HG03196 (cell line): ENCODE measurements at regions not wholly inside any gene's neighbourhood (a gene's known extent, or its start where the extent isn't known, plus 50 kb on each side); places are given as distances from the start of the nearest gene placed in this dataset.
"Not testable (repeated sequence)": the region's sequence is repeated elsewhere in the genome, so short reads cannot be mapped to it uniquely, and the experiment has no call there.

Source experiments
- ATAC-seq: cut with Tn5 transposase; IDR thresholded peaks from one replicate; pipeline ENCODE4 v1.9.1; 2021; ENCODE audit not compliant: unreplicated experiment

DNA sequence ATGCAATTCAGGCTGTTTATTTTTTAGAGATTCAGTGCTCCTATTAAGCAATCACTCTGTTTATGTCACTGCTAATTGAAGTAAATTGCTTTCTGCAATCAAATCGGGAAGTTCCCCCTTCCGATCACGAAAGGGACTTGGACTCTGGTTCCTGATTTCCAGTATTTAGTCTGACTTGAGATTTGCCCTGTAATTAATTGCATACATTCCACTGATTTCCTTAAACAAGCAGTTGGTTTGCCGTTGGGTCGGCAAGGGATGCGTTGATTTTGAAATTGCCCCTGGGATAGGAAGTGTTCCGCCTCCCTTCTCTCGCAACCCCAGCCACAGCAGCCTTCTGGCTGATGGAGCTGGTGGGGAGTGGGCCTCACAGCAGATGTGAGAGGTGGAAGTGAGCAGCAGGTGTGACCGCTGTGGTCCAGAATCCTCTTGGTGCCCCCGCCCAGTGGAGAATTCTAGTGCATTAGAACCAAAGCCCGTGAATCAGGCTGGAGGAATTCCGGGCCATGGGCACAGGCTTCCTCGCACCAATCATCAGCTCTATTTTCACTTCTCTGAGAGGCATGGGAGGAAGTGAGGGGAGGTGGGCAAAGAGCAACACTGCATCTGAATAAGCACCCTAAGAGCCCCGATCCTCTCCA lies 102.5 kb downstream of the SPRY4 start:
- ATAC-seq = no peak

DNA sequence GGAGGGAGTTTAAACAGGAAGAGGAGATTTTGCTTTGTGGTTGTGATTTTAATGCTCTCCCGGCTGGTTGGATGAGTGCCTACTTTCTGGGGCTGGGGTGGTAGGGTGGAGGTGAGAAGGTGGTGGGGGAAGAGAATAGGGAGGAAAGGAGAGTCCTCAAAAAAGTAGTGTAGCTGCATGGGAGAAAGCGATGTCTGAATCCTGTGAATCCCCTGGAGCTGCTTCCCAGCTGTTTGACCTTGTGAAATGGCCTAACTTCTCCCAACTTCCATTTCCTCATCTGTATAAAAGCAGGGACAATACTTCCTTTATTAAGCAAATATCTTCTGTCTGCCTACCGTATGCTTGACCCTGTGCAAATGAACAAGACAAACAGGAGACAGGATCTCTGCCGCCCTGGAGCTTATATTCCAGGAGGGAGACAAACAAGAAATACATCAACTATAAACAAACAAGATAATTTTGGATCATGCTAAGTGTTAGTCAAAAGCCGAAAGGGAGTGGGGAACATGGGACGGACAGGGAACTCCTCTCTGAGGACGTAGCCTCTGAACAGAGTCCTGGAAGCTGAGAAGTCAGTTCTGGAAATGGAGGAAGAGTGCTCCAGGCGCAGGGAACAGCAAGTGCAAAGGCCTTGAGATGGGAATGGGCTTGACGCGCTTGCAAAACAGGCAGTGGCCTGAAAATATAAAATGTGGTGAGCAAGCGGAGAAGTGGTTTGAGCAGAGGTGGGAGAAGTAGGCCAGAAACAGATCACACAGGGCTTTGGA lies 103.5 kb downstream of the SPRY4 start:
- ATAC-seq = no peak

GRCh38 chr5:142219146-142219545 lies 105.7 kb downstream of the SPRY4 start:
- no peak for ATAC-seq

DNA sequence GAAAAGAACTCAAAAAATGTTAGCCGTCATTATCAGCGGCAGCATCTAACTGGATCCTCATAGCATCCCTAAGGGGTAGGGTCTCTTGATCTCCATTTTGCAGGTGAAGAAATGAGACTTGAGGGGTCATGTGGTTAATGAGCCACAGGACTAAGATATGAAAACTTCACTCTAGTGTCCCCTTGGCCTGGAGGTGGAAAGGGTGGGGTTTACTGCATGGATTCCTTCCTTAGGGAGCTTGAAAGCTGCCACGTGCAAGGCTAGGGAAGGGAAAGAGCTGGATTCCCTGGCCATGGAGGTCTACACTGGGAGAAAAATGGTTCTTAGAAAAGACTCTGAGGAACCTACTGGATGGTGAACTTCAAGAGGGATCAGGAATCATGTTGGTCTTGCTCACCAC lies 107.9 kb downstream of the SPRY4 start:
- no peak for ATAC-seq

GRCh38 chr5:142215915-142216681 lies 107.5 kb downstream of the NDFIP1 start:
- ATAC-seq = no peak

- ATAC-seq = no peak
Measured at GRCh38 chr5:142213077-142213476, 104.5 kb downstream of the NDFIP1 start.

DNA sequence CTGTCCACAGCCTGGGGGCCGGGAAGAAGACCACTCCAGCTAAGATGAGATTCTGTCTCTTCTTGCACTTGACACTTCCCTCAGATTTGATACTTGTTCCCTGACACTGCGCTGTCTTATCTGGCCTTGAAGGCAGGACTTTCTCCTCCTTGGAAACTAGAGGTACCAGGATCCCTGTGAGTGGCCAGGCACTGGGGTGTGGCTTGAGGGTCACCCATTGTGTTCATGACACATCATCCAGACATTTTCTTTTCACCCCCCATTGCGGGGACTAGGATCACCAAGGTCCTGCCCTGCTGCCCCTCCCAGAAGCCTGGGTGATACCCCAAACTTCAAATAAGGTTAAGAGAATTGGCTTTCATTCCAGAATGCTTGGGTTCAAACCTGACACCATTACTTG lies 103.3 kb downstream of the NDFIP1 start:
- no peak for ATAC-seq

GRCh38 chr5:142210864-142211412 lies 102.4 kb downstream of the NDFIP1 start:
- ATAC-seq = no peak

GRCh38 chr5:142210011-142210410 lies 101.4 kb downstream of the NDFIP1 start:
- no peak for ATAC-seq

DNA sequence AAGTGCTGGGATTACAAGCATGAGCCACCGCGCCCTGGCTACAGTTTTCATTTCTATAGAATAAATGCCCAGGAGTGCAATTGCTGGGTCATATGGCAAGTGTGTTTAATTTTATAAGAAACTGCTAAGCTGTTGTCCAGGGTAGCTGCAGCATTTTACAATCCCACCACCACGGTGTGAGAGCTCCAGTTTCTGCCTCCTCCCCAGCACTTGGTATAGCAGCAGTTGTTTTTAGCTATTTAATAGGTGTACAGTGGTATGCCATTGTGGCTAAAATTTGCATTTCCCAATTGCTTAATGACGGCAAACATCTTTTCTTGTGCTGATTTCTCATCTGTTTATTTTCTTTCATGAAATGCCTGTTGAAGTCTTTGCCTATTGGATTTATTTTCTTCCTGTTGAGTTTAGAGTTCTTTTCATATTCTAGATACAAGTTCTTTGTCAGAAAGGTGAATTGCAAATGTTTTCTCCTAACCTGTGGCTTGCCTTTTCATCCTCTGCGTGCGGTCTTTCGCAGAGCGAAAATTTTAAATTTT lies 100.3 kb downstream of the NDFIP1 start:
- ATAC-seq = no peak

DNA sequence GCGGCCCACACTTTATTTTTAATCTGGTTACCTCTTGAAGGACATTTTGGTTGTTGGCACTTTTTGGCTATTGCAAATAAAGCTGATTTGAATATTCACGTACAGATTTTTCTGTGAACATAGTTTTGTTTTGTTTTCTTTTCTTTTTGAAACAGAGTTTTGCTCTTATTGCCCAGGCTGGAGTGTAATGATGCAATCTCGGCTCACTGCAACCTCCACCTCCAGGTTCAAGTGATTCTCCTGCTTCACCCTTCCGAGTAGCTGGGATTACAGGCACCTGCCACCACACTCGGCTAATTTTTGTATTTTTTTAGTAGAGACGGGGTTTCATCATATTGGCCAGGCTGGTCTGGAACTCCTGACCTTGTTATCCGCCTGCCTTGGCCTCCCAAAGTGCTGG lies 99.7 kb downstream of the NDFIP1 start:
- ATAC-seq = not testable (repeated sequence)

- ATAC-seq = no peak
Measured at GRCh38 chr5:142206801-142207200, 98.2 kb downstream of the NDFIP1 start.

- no peak for ATAC-seq
Measured at GRCh38 chr5:142204219-142204618, 95.6 kb downstream of the NDFIP1 start.
